ENCODE measurements at regions not wholly inside any gene's neighbourhood (a gene's known extent, or its start where the extent isn't known, plus 50 kb on each side); places are given as distances from the start of the nearest gene placed in this dataset.

DNA sequence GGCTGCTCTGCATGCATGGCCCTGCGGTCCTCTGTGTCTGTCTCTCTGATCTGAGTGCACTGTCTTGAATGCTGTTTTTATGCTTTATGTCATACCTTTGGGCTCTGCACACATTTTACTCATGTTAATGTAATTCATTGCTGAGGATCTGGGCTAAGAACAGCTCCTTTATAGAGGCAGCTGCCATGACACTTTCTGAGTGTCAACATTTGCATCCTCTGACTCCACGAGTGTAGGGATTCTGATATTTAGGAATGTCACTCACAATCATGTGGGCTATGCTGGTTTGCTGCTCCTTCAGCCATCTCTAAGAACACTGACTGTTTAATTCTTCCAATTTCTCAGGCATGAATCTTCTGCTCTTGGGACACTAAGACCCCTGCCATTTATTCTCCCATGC lies 192.2 kb upstream of the CPEB2 start:
- no peak for DNase-seq (ENCODE audit: low spot score in 2 of 2)
- no peaks in the 10 kb centered on the region for H3K27me3 ChIP-seq
- no peaks in the 10 kb centered on the region for H3K4me1 ChIP-seq
- H3K4me3 ChIP-seq: no peak overlapping the region
- WGBS: 86% methylated on average over 2 of the region's 2 CpGs
- H3K36me3 ChIP-seq: no peaks in the 10 kb centered on the region
- H3K9me3 ChIP-seq: no peaks in the 10 kb centered on the region
- TF ChIP-seq EP300 (IDR thresholded peaks at IDR 0.05) (no peak), POLR2A (IDR thresholded peaks at IDR 0.05) (no peak), POLR2AphosphoS5 (IDR thresholded peaks at IDR 0.05) (no peak)
- TF ChIP-seq, protein P1, sequence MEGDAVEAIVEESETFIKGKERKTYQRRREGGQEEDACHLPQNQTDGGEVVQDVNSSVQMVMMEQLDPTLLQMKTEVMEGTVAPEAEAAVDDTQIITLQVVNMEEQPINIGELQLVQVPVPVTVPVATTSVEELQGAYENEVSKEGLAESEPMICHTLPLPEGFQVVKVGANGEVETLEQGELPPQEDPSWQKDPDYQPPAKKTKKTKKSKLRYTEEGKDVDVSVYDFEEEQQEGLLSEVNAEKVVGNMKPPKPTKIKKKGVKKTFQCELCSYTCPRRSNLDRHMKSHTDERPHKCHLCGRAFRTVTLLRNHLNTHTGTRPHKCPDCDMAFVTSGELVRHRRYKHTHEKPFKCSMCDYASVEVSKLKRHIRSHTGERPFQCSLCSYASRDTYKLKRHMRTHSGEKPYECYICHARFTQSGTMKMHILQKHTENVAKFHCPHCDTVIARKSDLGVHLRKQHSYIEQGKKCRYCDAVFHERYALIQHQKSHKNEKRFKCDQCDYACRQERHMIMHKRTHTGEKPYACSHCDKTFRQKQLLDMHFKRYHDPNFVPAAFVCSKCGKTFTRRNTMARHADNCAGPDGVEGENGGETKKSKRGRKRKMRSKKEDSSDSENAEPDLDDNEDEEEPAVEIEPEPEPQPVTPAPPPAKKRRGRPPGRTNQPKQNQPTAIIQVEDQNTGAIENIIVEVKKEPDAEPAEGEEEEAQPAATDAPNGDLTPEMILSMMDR (IDR thresholded peaks at IDR 0.05): no peak
- no peak overlapping the region for H3K27ac ChIP-seq

DNA sequence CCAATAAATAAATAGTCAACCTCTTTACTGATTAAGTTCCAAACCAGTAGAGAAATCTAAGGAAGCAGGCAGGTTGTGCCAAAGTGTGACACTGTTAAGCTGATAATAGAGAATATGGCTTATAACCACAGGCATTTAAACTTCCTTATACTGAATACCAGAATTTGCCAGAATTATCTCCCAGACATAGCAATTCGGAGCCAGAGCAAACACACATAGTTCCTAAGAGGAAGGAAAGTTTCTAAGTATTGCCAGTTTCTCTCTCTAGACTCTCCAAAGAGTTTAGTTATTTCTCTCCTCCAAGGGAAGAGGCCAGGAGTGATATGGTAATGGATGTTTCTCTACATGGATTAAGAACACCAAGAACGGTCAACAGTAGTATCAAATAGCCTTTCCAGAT lies 191.7 kb upstream of the CPEB2 start:
- H3K27ac ChIP-seq: no peak overlapping the region
- DNase-seq (ENCODE audit: low spot score in 2 of 2): no peak
- no peaks in the 10 kb centered on the region for H3K36me3 ChIP-seq
- 58% methylated on average over 2 of the region's 2 CpGs for WGBS
- H3K9me3 ChIP-seq: no peaks in the 10 kb centered on the region
- H3K27me3 ChIP-seq: no peaks in the 10 kb centered on the region
- no peaks in the 10 kb centered on the region for H3K4me1 ChIP-seq
- TF ChIP-seq, protein P1 (IDR thresholded peaks at IDR 0.05): no peak
- TF ChIP-seq POLR2AphosphoS5 (IDR thresholded peaks at IDR 0.05): no peak
- no peak for TF ChIP-seq POLR2A (IDR thresholded peaks at IDR 0.05)
- no peak for TF ChIP-seq EP300 (IDR thresholded peaks at IDR 0.05)
- no peak overlapping the region for H3K4me3 ChIP-seq

DNA sequence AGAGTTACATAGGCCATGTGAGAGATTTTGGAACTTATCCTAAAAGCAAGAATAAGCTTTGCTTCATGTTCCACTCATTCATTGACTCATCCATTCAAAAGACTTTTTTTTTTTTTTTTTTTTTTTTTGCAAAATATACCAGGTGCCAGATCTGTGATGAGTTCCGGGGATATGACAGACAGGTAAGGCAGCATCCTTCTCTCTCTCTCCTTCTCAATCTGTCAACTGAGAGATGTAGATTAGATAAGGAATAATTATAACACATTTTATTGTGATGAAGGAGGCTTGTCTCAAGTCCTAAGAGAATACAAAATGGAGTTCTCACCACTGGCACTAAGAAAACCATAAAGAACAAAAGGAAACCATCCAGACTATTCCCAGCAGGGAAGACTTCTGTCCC lies 190.2 kb upstream of the CPEB2 start:
- no peaks in the 10 kb centered on the region for H3K4me1 ChIP-seq
- WGBS: 26% methylated on average over 1 of the region's 1 CpG
- no peak overlapping the region for H3K4me3 ChIP-seq
- H3K9me3 ChIP-seq: no peaks in the 10 kb centered on the region
- H3K27me3 ChIP-seq: no peaks in the 10 kb centered on the region
- TF ChIP-seq, protein P1 (IDR thresholded peaks at IDR 0.05): no peak
- TF ChIP-seq EP300 (IDR thresholded peaks at IDR 0.05): no peak
- TF ChIP-seq POLR2AphosphoS5 (IDR thresholded peaks at IDR 0.05): no peak
- no peak for TF ChIP-seq POLR2A (IDR thresholded peaks at IDR 0.05)
- H3K27ac ChIP-seq: no peak overlapping the region
- no peak for DNase-seq (ENCODE audit: low spot score in 2 of 2)
- no peaks in the 10 kb centered on the region for H3K36me3 ChIP-seq

DNA sequence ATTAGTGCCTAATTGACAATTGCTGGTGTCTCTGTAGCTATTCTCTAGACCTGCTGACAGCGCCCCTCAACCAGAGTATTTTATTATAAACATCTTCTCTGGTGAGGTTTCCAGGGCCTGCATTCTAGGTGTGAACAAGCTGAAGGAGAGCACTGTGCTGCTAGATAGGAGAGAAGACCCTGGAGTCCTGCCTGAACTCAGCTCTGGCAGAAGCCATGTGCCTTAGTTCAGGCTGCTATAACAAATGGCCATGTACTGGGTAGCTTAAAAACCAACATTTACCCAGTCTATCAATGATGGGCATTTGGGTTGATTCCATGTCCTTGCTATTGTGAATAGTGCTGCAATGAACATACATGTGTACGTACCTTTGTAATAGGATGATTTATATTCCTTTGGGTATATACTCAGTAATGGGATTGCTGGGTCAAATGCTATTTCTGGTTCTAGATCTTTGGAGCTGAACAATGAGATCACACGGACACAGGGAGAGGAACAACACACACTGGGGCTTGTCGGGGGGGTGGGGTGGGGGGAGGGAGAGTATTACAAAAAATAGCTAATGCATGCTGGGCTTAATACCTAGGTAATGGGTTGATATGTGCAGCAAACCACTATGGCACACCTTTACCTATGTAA lies 185.5 kb upstream of the CPEB2 start:
- no peaks in the 10 kb centered on the region for H3K27me3 ChIP-seq
- H3K36me3 ChIP-seq: no peaks in the 10 kb centered on the region
- TF ChIP-seq POLR2AphosphoS5 (IDR thresholded peaks at IDR 0.05) (no peak), POLR2A (IDR thresholded peaks at IDR 0.05) (no peak), EP300 (IDR thresholded peaks at IDR 0.05) (no peak)
- TF ChIP-seq, protein P1 (IDR thresholded peaks at IDR 0.05): no peak
- H3K4me1 ChIP-seq: no peaks in the 10 kb centered on the region
- H3K9me3 ChIP-seq: no peaks in the 10 kb centered on the region
- no peak overlapping the region for H3K27ac ChIP-seq
- H3K4me3 ChIP-seq: no peak overlapping the region
- DNase-seq (ENCODE audit: low spot score in 2 of 2): no peak
- WGBS: 65% methylated on average over 4 of the region's 4 CpGs

DNA sequence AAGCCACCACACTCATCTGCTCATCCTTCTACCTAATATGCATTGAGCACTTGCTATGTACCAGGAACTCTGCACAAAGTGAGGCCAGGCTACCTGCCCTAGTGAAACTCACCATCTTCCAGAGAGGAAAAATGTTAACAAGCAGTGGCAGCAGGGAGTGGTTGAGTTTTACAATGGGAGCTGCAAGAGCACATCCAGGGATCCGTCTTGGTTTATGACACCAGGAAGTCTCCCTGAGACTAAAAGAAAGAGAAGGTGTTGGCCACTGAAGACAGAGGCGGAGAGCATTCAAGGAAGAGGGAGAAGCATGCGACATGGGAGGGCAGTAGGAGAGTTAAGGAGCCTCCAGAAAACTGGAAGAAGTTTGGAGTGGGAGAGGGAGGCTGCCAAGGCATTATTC lies 178.1 kb upstream of the CPEB2 start:
- H3K9me3 ChIP-seq: no peaks in the 10 kb centered on the region
- TF ChIP-seq POLR2A (IDR thresholded peaks at IDR 0.05) (no peak), EP300 (IDR thresholded peaks at IDR 0.05) (no peak)
- H3K36me3 ChIP-seq: no peaks in the 10 kb centered on the region
- no peak overlapping the region for H3K27ac ChIP-seq
- H3K27me3 ChIP-seq: no peaks in the 10 kb centered on the region
- 62% methylated on average over 3 of the region's 3 CpGs for WGBS
- H3K4me3 ChIP-seq: no peak overlapping the region
- H3K4me1 ChIP-seq: peaks cover 8% of the 10 kb centered on the region
- DNase-seq (ENCODE audit: low spot score in 2 of 2): no peak

DNA sequence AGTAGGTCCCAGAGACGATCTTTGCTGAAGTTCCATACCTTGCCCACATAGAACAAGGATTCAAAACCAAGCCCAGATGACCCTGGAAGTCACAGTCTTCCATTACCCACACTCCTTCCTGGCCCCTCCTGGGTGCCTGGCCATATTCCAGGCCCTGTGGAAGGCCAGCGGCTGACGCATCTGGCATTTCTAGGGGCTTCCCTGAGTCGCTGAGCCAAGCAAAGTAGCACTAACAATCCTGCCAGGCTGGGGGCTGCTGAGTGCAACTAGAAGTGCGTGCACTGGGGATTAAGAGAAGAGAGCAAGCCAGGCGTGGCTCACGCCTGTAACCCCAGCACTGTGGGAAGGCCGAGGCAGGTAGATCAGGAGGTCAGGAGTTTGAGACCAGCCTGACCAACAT lies 175.2 kb upstream of the CPEB2 start:
- H3K36me3 ChIP-seq: no peaks in the 10 kb centered on the region
- WGBS: 57% methylated on average over 7 of the region's 8 CpGs
- H3K4me3 ChIP-seq: no peak overlapping the region
- DNase-seq (ENCODE audit: low spot score in 2 of 2): no peak
- TF ChIP-seq POLR2AphosphoS5 (IDR thresholded peaks at IDR 0.05) (no peak), EP300 (IDR thresholded peaks at IDR 0.05) (no peak), POLR2A (IDR thresholded peaks at IDR 0.05) (no peak)
- TF ChIP-seq, protein P1 (IDR thresholded peaks at IDR 0.05): no peak
- no peaks in the 10 kb centered on the region for H3K27me3 ChIP-seq
- H3K9me3 ChIP-seq: no peaks in the 10 kb centered on the region
- peaks cover 14% of the 10 kb centered on the region for H3K4me1 ChIP-seq
- H3K27ac ChIP-seq: no peak overlapping the region
